GM19372 (cell line): ENCODE measurements at regions not wholly inside any gene's neighbourhood (a gene's known extent, or its start where the extent isn't known, plus 50 kb on each side); places are given as distances from the start of the nearest gene placed in this dataset.

Experiments used
- ATAC-seq: cut with Tn5 transposase; IDR thresholded peaks from one replicate; pipeline ENCODE4 v1.9.1; 2021; ENCODE audit warnings: mild to moderate bottlenecking, low read depth, moderate library complexity; ENCODE audit not compliant: unreplicated experiment

- ATAC-seq: no peak
These were observed 482.0 kb downstream of the PSAT1 start for GRCh38 chr9:78778861-78779374.

GRCh38 chr9:78781681-78782080 lies 484.8 kb downstream of the PSAT1 start:
- ATAC-seq: no peak

GRCh38 chr9:78782234-78782633 lies 485.3 kb downstream of the PSAT1 start:
- no peak for ATAC-seq

- no peak for ATAC-seq
These were observed 485.9 kb downstream of the PSAT1 start for GRCh38 chr9:78782858-78783257.

- peak; percentile 76 for ATAC-seq
These were observed 486.8 kb downstream of the PSAT1 start for GRCh38 chr9:78783743-78784142.

- no peak for ATAC-seq
These were observed 489.9 kb downstream of the PSAT1 start for GRCh38 chr9:78786794-78787193.

GRCh38 chr9:78788101-78788500 lies 491.2 kb downstream of the PSAT1 start:
- no peak for ATAC-seq

- ATAC-seq: no peak
These were observed 494.9 kb downstream of the PSAT1 start for GRCh38 chr9:78791779-78792178.

- no peak for ATAC-seq
These were observed 495.8 kb downstream of the PSAT1 start for GRCh38 chr9:78792745-78793144.

- ATAC-seq: no peak
These were observed 508.8 kb downstream of the PSAT1 start for GRCh38 chr9:78805771-78806170.

- no peak for ATAC-seq
These were observed 509.7 kb downstream of the PSAT1 start for GRCh38 chr9:78806492-78807160.

GRCh38 chr9:78807286-78807685 lies 510.4 kb downstream of the PSAT1 start:
- ATAC-seq: no peak

GRCh38 chr9:78808048-78808447 lies 511.1 kb downstream of the PSAT1 start:
- ATAC-seq: no peak

GRCh38 chr9:78811622-78812276 lies 514.8 kb downstream of the PSAT1 start:
- ATAC-seq: no peak

GRCh38 chr9:78812665-78813064 lies 515.7 kb downstream of the PSAT1 start:
- ATAC-seq: no peak

- no peak for ATAC-seq
These were observed 516.8 kb downstream of the PSAT1 start for GRCh38 chr9:78813602-78814180.

- peak; percentile 83 for ATAC-seq
These were observed 524.3 kb downstream of the PSAT1 start for GRCh38 chr9:78821126-78821822.

GRCh38 chr9:78826527-78826926 lies 529.6 kb downstream of the PSAT1 start:
- no peak for ATAC-seq

- ATAC-seq: no peak
These were observed 531.6 kb downstream of the PSAT1 start for GRCh38 chr9:78828521-78828920.

GRCh38 chr9:78830301-78830700 lies 533.4 kb downstream of the PSAT1 start:
- no peak for ATAC-seq

GRCh38 chr9:78831726-78832125 lies 534.8 kb downstream of the PSAT1 start:
- no peak for ATAC-seq
